CD4-positive, alpha-beta T cell treated with Interleukin-6 for 4 hours (primary cell): ENCODE measurements at regions not wholly inside any gene's neighbourhood (a gene's known extent, or its start where the extent isn't known, plus 50 kb on each side); places are given as distances from the start of the nearest gene placed in this dataset.
A peak's percentile ranks its signal among the peaks of the same experiment; 100 is the strongest.

Experiments
- DNase-seq: peaks from one replicate; pipeline ENCODE4 v3.0.0-alpha.2; 2020; ENCODE audit warnings: mixed read lengths

DNA sequence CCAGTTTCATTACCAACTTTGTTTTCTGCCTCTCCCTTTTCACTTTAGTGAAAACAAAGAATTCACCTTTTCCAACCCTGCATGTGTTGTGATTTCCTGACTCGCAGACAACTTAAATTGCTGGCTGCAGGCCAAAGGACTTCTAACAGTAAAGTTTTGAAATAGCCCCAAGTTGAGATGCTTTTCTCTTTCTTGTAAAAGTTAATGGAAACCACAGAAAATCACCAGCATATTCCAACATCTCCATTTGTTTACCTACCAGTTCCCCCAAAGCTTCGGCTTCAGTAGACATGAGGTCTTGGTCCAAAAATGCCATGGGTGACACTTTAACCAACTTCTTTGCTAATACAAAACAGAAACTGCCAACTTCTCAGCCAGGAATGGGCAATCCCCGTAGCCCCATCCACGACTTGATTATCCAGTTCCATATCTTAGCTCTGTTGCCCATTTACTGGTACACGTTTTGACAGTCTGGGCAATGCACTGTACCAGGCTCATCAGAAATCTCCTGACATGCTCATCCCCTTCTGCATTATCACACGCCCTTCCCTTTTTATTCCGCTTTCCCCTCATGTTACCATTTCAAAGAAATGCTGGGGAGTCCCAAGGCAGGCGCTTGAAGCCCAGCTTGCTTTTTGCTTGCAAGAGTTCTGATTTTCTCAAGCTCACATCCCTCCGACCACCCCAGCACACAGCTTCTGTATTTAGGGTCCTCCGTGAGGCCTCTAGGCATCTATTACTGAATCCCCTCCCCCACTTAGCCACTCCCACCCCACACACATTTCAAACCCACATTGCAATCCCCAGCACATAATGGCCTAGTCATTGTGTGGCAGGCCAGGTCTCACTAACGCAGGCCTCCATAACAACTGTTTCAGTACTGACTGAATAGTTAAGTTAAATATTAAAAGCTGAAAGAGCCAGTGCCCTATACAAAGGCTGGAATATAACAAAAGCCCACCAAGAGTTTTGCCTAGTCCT lies 137.9 kb upstream of the S100G start:
- no peak for DNase-seq

DNA sequence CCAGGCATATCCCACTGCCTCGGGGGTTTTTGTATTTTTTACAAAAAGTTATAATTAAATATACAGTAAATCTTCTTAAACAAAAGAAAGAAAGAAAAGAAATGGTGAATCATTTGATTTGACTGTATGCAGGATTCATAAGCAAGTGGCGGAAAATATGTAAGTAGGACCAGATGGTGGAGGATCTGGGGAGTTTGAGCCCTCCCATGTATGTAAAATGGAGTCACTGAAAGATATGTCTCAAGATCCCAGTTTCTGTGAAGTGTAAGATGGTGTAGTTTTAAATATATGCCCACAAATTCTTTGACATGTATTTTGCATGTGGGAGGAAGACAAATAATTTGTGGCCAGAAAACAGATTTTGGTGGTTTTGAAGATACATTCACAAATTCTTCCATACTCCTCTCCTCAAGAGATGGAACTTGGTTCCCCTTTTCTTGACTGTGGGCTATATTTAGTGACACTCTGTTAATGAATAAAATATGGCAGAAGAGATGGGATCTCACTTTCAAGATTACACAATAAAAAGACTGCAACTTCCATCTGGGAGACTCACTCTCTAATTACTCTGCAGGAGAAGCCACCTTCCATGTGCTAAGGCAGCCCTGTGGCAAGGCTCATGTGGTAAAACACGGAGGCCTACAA lies 133.6 kb upstream of the S100G start:
- DNase-seq = no peak

- DNase-seq = no peak
These were observed 132.8 kb upstream of the S100G start for GRCh38 chrX:16517039-16517605.

DNA sequence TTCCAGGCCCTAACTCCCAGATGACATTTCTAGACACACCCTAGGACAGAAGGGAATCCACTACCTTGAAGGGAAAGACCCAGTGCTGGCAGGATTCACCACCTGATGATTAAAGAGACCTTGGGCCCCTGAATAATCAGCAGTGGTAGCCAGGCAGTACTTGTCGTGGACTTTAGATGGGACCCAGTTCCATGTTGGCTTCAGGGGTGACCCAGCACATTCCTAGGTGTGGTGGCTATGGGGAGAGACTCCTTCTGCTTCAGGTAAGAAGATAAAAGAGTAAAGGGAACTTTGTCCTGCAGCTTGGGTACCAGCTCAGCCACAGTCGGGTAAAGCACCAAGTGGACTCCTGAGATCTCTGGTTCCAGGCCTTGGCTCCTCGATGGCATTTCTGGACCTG lies 131.8 kb upstream of the S100G start:
- DNase-seq = no peak

GRCh38 chrX:16524316-16524715 lies 125.6 kb upstream of the S100G start:
- no peak for DNase-seq

GRCh38 chrX:16526003-16526402 lies 124.0 kb upstream of the S100G start:
- no peak for DNase-seq

DNA sequence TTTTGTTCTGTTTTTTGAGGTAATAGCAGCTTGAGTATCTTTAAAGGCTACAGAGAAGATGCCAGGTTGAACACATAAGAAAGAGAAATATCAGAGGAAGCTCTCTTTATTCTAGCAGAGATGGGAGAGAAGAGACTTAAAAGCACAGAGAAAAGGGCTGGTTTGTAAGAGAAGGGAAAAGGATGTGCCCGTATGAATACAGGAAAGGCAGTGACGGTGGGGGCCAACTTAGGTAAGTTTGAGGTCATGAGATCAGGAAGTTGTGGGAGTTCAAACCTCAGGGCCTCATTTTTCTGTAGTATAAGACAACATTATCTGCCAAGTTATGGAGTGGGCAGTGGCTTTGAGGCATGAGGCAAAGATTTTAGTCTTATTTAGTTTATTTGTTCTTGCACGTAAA lies 121.3 kb upstream of the S100G start:
- peak; percentile 55 for DNase-seq
